Esophagus squamous epithelium (tissue), 5 donors: ENCODE measurements at regions not wholly inside any gene's neighbourhood (a gene's known extent, or its start where the extent isn't known, plus 50 kb on each side); places are given as distances from the start of the nearest gene placed in this dataset.

Source experiments
- DNase-seq: peaks from one replicate; lab custom pipeline; 2025; lab: John Stamatoyannopoulos, UW
- H3K27ac ChIP-seq, 4 donors: fragments of 200-600 bp; sonication (generic); one replicate each; pipeline ENCODE4 v1.5.1; 2016 to 2019; ENCODE audit warnings: mild to moderate bottlenecking in 1 of 4
- H3K27me3 ChIP-seq, 4 donors: fragments of 200-600 bp; sonication (generic); 1 replicate in 3 of 4; 2 replicates in 1 of 4; pipeline versions ENCODE4 v1.5.1 to v1.6.0; 2017 to 2021; ENCODE audit warnings: antibody characterized with exemption in 1 of 4
- H3K36me3 ChIP-seq, 3 donors: fragments of 200-600 bp; sonication (generic); one replicate each; pipeline ENCODE4 v1.5.1; 2016 to 2019
- H3K4me1 ChIP-seq, 3 donors: fragments of 200-600 bp; sonication (generic); one replicate each; pipeline ENCODE4 v1.5.1; 2017 to 2019
- H3K4me3 ChIP-seq, 4 donors: fragments of 200-600 bp; sonication (generic); 1 replicate in 3 of 4; 2 replicates in 1 of 4; pipeline ENCODE4 v1.5.1; 2016 to 2019; ENCODE audit warnings: mild to moderate bottlenecking in 2 of 4, moderate library complexity in 1 of 4
- H3K9me3 ChIP-seq, 3 donors: fragments of 200-600 bp; sonication (generic); one replicate each; pipeline ENCODE4 v1.5.1; 2016 to 2019
- POLR2A ChIP-seq, 4 donors: fragments of 450-650 bp; IDR thresholded peaks; one replicate each; pipeline ENCODE4 v1.6.1; 2017; ENCODE audit warnings: antibody characterized with exemption in 4 of 4, mild to moderate bottlenecking in 4 of 4, moderate library complexity in 3 of 4
- WGBS, 2 donors: methylation state at CpG; one replicate each; pipeline ENCODE4 v1.1.5; 2018; 5-methylcytosine and 5-hydroxymethylcytosine counted together
- intact Hi-C: fragments of 100-400 bp; cut with DNase I; formaldehyde crosslinking; loops from one replicate; pipeline ENCODE4 v1.15.0; 2022
- TF ChIP-seq, protein P1 (sequence below), 6 experiments: fragments of 450-650 bp in 4 of 6; fragments of 200-600 bp in 2 of 6; sonication (generic) in 2 of 6; IDR thresholded peaks; one replicate each; pipeline ENCODE4 v1.5.1; 2016 to 2019; ENCODE audit warnings: antibody characterized with exemption in 6 of 6, mild to moderate bottlenecking in 4 of 6, moderate library complexity in 4 of 6
- donor health status: DM: yes; HTN: yes; CAD: no.

DNA sequence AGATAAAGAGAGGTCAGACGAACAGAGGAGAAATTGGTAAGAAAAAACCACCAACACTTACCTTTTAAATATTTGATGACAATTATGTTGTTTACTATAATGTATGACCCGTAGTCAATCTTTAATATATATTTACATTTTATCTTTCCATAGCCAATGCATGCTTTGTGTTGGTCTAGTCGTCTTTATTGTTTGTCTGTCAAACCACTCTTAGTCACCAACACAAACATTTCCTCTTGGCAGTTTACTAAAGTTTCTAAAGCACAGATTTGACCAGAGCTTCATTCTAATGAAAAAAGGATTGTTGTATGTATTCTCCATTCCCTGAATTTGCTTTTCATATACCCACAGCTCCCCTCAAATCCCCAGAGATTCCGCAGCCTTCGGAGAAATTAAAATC is 784.7 kb upstream of the PIK3C3 start:
- Histone ChIP-seq H3K4me3 (no peak overlapping the region), H3K4me1 (no peaks in the 10 kb centered on the region), H3K27ac (no peak overlapping the region), H3K27me3 (no peaks in the 10 kb centered on the region), H3K36me3 (no peaks in the 10 kb centered on the region), H3K9me3 (no peaks in the 10 kb centered on the region)
- DNase-seq, result no peak
- 52 to 58% methylated on average over 5 of the region's 5 CpGs for WGBS, 2 donors
- intact Hi-C loops, result no loop called here
- no peak for TF ChIP-seq POLR2A (IDR thresholded peaks at IDR 0.05)
- TF ChIP-seq, protein P1, sequence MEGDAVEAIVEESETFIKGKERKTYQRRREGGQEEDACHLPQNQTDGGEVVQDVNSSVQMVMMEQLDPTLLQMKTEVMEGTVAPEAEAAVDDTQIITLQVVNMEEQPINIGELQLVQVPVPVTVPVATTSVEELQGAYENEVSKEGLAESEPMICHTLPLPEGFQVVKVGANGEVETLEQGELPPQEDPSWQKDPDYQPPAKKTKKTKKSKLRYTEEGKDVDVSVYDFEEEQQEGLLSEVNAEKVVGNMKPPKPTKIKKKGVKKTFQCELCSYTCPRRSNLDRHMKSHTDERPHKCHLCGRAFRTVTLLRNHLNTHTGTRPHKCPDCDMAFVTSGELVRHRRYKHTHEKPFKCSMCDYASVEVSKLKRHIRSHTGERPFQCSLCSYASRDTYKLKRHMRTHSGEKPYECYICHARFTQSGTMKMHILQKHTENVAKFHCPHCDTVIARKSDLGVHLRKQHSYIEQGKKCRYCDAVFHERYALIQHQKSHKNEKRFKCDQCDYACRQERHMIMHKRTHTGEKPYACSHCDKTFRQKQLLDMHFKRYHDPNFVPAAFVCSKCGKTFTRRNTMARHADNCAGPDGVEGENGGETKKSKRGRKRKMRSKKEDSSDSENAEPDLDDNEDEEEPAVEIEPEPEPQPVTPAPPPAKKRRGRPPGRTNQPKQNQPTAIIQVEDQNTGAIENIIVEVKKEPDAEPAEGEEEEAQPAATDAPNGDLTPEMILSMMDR (IDR thresholded peaks at IDR 0.05), result no peak

DNA sequence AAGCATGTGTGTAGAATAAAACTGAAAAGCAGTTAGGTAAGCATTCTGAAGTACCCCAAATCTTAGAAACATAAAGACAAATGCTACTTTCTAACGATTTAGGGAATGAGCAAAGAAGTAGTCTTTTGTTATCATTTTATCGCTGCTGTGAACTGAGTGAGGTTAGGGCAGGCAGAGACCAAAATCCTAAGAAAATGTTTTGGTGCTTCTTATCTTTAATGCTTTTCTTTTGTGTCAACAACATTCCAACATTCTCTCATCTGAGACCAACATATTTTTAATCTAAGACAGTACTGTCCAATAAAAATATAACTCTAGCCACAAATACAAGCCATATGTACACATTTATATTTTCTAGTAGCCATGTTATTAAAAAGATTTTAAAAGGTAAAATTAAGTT is 789.4 kb upstream of the PIK3C3 start:
- no peaks in the 10 kb centered on the region for H3K27me3 ChIP-seq
- no peak overlapping the region for H3K27ac ChIP-seq
- H3K36me3 ChIP-seq, result no peaks in the 10 kb centered on the region
- 61 to 70% methylated on average over 2 of the region's 2 CpGs for WGBS, 2 donors
- no peak for TF ChIP-seq POLR2A (IDR thresholded peaks at IDR 0.05)
- TF ChIP-seq, protein P1 (IDR thresholded peaks at IDR 0.05), result no peak
- no peaks in the 10 kb centered on the region for H3K9me3 ChIP-seq
- intact Hi-C loops, result no loop called here
- H3K4me3 ChIP-seq, result no peak overlapping the region
- DNase-seq, result no peak
- H3K4me1 ChIP-seq, result no peaks in the 10 kb centered on the region

DNA sequence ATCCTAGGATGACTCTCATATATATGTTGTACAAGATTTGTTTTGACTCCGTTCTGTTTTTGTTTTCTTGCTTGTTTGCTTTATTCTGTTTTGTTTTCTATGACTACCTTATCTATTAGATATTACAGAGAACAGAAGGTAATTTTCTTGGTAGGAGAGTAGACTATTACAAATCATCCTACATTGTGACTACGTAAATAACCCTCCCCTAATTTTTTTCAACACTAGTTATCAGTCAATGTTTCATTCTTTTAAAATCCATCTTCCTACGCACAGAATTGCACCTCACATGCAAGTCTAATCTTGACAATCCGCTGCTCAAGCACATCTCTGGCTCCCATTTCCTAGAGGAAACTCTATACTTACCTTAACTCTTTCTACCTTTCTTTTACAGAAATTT is 792.3 kb upstream of the PIK3C3 start:
- Histone ChIP-seq H3K4me1 (no peaks in the 10 kb centered on the region), H3K27me3 (no peaks in the 10 kb centered on the region), H3K36me3 (no peaks in the 10 kb centered on the region), H3K4me3 (no peak overlapping the region), H3K27ac (no peak overlapping the region), H3K9me3 (no peaks in the 10 kb centered on the region)
- WGBS, 2 donors, result 45 to 51% methylated on average over 4 of the region's 4 CpGs
- intact Hi-C loops, result no loop called here
- TF ChIP-seq, protein P1 (IDR thresholded peaks at IDR 0.05), result no peak
- TF ChIP-seq POLR2A (IDR thresholded peaks at IDR 0.05), result no peak
- no peak for DNase-seq

DNA sequence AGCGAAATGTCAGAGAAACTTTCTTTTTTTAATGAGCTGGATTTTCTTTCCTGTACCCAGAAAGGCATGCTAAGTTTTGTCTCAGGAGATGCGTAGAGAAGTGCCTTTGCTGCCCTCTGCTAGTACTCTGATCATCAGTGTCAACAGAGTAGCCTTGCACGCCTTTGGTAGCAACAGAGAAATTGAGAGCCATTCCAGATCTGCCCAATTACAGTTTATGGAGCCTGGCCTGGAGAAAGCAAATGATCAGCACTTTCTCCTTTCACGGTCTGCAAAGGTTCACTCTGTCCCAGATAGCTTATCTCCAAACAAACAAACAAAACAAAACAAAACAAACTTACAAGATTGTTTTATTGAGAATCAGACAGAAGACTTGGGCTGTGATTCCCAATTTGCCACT is 792.8 kb upstream of the PIK3C3 start:
- WGBS, 2 donors, result 56 to 80% methylated on average over 4 of the region's 4 CpGs

DNA sequence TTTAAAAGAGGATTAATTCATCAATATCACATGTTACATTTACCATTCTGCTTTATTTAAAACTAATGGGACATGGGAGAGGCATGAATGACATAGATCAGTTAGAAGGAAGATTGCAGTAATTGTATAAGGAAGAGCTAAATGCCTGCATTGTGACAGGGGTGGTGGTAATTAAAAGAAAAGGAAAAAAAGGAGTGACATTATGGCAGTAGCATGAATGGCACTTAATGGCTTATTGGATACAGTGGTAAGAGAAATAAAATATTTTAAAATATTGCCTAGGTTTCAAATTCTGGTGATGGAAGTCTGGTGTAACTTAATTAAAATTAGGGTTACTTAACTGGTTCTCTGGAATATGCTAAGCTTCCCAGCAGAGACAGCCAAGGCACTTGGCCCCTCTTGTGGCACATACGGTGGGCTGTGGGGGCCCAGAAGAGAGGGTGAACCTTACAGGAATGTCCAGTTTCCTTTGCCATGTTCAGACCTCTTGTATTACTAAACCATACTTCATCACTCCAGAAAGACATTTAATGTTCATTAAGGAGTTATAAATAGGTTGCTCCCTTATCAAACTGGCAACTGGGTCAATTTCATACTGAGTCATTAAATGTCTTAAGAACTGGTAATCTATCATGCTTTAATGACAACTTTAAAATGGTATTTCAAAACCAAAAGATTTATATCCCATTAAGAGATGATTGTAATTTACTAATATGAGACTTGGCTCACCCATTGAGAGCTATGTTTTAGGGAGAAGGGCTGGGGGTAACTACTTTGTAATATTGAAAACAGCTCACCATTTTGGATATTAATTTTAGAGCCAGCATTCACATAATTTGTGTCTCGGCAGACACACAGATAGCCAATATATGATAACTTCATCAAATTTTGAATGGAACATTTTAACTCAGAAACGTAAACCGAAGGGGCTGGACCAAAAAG is 798.9 kb upstream of the PIK3C3 start:
- no peak overlapping the region for H3K4me3 ChIP-seq
- WGBS, 2 donors, result 77 to 79% methylated on average over 4 of the region's 4 CpGs
- no peaks in the 10 kb centered on the region for H3K36me3 ChIP-seq
- TF ChIP-seq POLR2A (IDR thresholded peaks at IDR 0.05), result no peak
- TF ChIP-seq, protein P1 (IDR thresholded peaks at IDR 0.05), result no peak
- no peaks in the 10 kb centered on the region for H3K4me1 ChIP-seq
- DNase-seq, result no peak
- intact Hi-C loops, result no loop called here
- no peak overlapping the region for H3K27ac ChIP-seq
- no peaks in the 10 kb centered on the region for H3K27me3 ChIP-seq
- H3K9me3 ChIP-seq, result no peaks in the 10 kb centered on the region

More for the DNA sequence above, 792.8 kb upstream of the PIK3C3 start:
- TF ChIP-seq, protein P1 (IDR thresholded peaks at IDR 0.05), result no peak
- TF ChIP-seq POLR2A (IDR thresholded peaks at IDR 0.05), result no peak
- no peak overlapping the region for H3K4me3 ChIP-seq
- no peaks in the 10 kb centered on the region for H3K4me1 ChIP-seq
- no peaks in the 10 kb centered on the region for H3K36me3 ChIP-seq
- no peak for DNase-seq
- H3K27ac ChIP-seq, result no peak overlapping the region
- H3K27me3 ChIP-seq, result no peaks in the 10 kb centered on the region
- intact Hi-C loops, result no loop called here
- H3K9me3 ChIP-seq, result no peaks in the 10 kb centered on the region
